Right ventricle myocardium inferior (tissue), 1 donor: ENCODE measurements at regions not wholly inside any gene's neighbourhood (a gene's known extent, or its start where the extent isn't known, plus 50 kb on each side); places are given as distances from the start of the nearest gene placed in this dataset.
"Not testable (repeated sequence)": the region's sequence is repeated elsewhere in the genome, so short reads cannot be mapped to it uniquely, and the experiment has no call there.

Experiments
- ATAC-seq: fragments of 200-7000 bp; cut with Tn5 transposase; one replicate; pipeline ENCODE4 v1.9.1; 2020; ENCODE audit warnings: mild to moderate bottlenecking, moderate library complexity
- DNase-seq: peaks from one replicate; pipeline ENCODE4 v3.0.0; 2021; ENCODE audit errors: missing footprints
- intact Hi-C: fragments of 100-400 bp; cut with DNase I; formaldehyde crosslinking; loops from one replicate; pipeline ENCODE4 v1.11.0; 2022
- donor health status: DM: no; HTN: yes; CAD: no; lungs with severe emphysema.

DNA sequence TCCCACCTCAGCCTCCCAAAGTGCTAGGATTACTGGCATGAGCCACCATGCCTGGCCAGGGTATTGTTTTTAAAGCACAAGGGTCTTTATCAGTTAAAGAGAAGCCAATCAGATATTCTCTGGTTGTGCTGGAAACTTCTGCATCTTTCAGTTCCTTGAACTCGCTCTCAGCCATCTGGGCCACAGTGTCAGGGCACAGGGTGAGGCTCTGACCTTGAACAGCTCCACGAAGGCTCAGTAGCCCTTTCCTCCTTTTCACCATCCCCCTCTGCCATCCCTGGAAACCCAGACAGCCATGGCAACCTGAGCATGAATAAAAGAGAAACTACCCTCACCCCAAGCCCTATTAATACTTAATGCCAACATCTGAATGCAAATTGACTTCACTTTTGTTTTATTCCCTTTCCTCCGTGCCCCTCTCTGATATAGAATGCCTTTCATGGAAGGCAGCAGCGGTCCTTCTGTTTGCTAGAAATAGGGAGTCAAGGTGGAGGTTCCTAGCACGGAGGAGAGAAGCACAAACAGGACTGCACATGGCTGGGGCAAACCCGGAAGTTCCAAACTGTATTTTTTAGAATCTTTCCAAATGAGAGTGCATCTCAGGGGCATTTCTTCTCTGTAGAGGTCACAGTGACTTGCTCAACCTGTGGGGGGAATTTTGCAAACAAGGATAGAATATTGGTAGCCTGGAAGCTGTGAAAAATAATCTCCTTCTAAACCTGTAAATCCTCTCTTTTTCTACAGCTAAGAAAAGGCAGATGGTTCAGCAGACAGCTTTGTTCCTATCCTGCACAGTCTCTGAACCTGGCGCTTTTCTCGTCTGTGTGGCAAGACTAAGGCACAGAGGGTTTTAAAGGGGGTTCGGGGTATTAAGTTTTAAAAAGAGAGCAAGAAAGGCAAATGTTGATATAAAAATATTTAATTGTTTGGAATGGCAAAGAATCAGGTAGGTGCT lies 176.4 kb upstream of the RREB1 start:
- ATAC-seq (no peak), DNase-seq (no peak)
- intact Hi-C loops, result loop anchor here (5.0 kb wide), 1 partner anchor 311 kb away; no protein-coding TSS in a partner anchor

DNA sequence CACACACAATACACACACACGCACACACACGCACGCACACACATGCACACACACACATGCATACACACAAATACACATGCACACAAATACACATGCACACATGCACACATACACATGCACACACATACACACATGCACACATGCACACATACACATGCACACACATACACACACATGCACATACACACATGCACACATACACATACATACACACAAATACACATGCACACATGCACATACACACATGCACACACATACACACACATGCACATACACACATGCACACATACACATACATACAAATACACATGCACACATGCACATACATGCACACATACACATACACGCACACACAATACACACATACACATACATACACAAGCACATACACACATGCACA lies 175.4 kb upstream of the RREB1 start:
- intact Hi-C loops, result loop anchor here (5.0 kb wide), 1 partner anchor 310 kb away; no protein-coding TSS in a partner anchor
- ATAC-seq, result no peak
- no peak for DNase-seq

- intact Hi-C loops, result loop anchor here (5.0 kb wide), 1 partner anchor 309 kb away; no protein-coding TSS in a partner anchor
- ATAC-seq (no peak), DNase-seq (no peak)
Measured at GRCh38 chr6:6932968-6933367, 174.8 kb upstream of the RREB1 start.

- intact Hi-C loops, result no loop called here
- ATAC-seq, result no peak
Measured at GRCh38 chr6:6940031-6941025, 167.4 kb upstream of the RREB1 start.

GRCh38 chr6:6941201-6941600 lies 166.6 kb upstream of the RREB1 start:
- no peak for DNase-seq
- intact Hi-C loops, result no loop called here
- no peak for ATAC-seq

More at GRCh38 chr6:6940031-6941025, 167.4 kb upstream of the RREB1 start:
- no peak for DNase-seq

GRCh38 chr6:6942091-6942490 lies 165.7 kb upstream of the RREB1 start:
- intact Hi-C loops, result no loop called here
- DNase-seq (no peak), ATAC-seq (no peak)

GRCh38 chr6:6942831-6943230 lies 164.9 kb upstream of the RREB1 start:
- ATAC-seq (peak; percentile 94), DNase-seq (peak; percentile 73)
- intact Hi-C loops, result no loop called here

DNA sequence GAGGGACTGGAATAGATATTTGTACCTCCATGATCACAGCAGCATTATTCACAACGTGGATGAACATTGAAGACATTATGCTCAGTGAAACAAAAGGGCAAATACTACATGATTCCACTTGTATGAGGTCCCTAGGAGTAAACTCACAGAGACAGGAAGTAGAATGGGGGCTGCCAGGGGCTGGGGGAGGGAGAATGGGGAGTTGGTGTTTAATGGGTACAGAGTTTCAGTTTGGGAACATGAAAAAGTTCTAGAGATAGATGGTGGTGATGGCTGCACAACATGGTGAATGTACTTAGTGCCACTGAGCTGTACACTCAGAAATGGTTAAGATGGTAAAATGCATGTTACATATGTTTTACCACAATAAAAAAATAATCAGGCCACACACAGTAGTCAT lies 164.3 kb upstream of the RREB1 start:
- intact Hi-C loops, result no loop called here
- no peak for ATAC-seq
- DNase-seq, result no peak

- DNase-seq (no peak), ATAC-seq (no peak)
- intact Hi-C loops, result no loop called here
Measured at GRCh38 chr6:6946206-6947155, 161.3 kb upstream of the RREB1 start.

- ATAC-seq, result no peak
- intact Hi-C loops, result no loop called here
Measured at GRCh38 chr6:6950373-6951145, 157.2 kb upstream of the RREB1 start.

DNA sequence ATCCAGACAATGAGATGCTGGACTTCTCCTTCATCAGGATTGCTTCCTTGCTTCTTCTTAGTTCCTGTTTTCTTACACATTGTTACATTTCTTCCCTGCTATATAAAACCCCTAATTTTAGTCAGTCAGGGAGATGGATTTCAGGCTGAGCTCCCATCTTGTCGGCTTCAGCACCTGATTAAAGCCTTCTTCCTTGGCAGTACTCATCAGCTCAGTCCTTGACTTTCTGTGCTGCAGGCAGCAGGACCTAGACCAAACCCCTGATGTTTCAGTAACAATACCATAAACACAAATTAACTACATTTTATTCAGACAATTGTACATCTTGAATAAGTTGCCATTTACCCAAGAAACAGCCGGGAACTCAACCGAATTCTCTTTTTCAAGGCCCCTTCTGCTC lies 156.4 kb upstream of the RREB1 start:
- no peak for DNase-seq
- intact Hi-C loops, result no loop called here
- ATAC-seq, result no peak

More at GRCh38 chr6:6950373-6951145, 157.2 kb upstream of the RREB1 start:
- no peak for DNase-seq

- intact Hi-C loops, result no loop called here
- ATAC-seq (no peak), DNase-seq (no peak)
Measured at GRCh38 chr6:6952484-6952883, 155.3 kb upstream of the RREB1 start.

GRCh38 chr6:6952927-6953326 lies 154.8 kb upstream of the RREB1 start:
- ATAC-seq, intact Hi-C loops, DNase-seq: not testable (repeated sequence)

GRCh38 chr6:6960571-6961251 lies 147.1 kb upstream of the RREB1 start:
- intact Hi-C loops, result no loop called here
- ATAC-seq (no peak), DNase-seq (no peak)

- DNase-seq (no peak), ATAC-seq (no peak)
- intact Hi-C loops, result no loop called here
Measured at GRCh38 chr6:6962086-6962485, 145.7 kb upstream of the RREB1 start.

GRCh38 chr6:6962699-6963098 lies 145.1 kb upstream of the RREB1 start:
- intact Hi-C loops, result no loop called here
- ATAC-seq (no peak), DNase-seq (no peak)

GRCh38 chr6:6963390-6963789 lies 144.4 kb upstream of the RREB1 start:
- DNase-seq, intact Hi-C loops, ATAC-seq: not testable (repeated sequence)
